SK-N-SH (cell line): ENCODE measurements at regions not wholly inside any gene's neighbourhood (a gene's known extent, or its start where the extent isn't known, plus 50 kb on each side); places are given as distances from the start of the nearest gene placed in this dataset.

Experiments
- CTCF ChIA-PET: fragments of 300-600, 350-600 bp; formaldehyde crosslinking; extraction: SDS; loops from one replicate; lab custom pipeline; 2021; lab: Yijun Ruan, JAX
- POLR2A ChIA-PET: fragments of 350-600 bp; sonication (Branson Sonifier 250); formaldehyde crosslinking; extraction: SDS; loops from one replicate; lab custom pipeline; 2020; ENCODE audit warnings: antibody characterized with exemption, inconsistent platforms; lab: Yijun Ruan, JAX
- DNase-seq: peaks from one replicate; pipeline ENCODE4 v3.0.0; 2012
- H2AFZ ChIP-seq: fragments of 200-600 bp; sonication (generic); 2 replicates; pipeline ENCODE4 v1.8.1; 2016; ENCODE audit warnings: antibody characterized with exemption, mild to moderate bottlenecking, low read depth
- H3F3A ChIP-seq: fragments of 200-600 bp; sonication (generic); replicated peaks from 2 replicates; pipeline ENCODE3; 2016; ENCODE audit warnings: antibody characterized with exemption, mild to moderate bottlenecking; ENCODE audit not compliant: insufficient read depth
- H3K27ac ChIP-seq, 2 experiments: fragments of 200-500 bp in 1 of 2; fragments of 200-600 bp in 1 of 2; sonication (Bioruptor generic) in 1 of 2; sonication (generic), shearing (Covaris generic) in 1 of 2; 2 replicates each; pipeline versions ENCODE4 v1.5.1 to v1.6.1; 2014 to 2016; ENCODE audit warnings: low read depth in 2 of 2, inconsistent platforms in 1 of 2, low read length in 1 of 2, mild to moderate bottlenecking in 1 of 2, mixed read lengths in 1 of 2
- H3K27me3 ChIP-seq: fragments of 200-600 bp; sonication (generic), shearing (Covaris generic); 2 replicates; pipeline ENCODE4 v1.6.1; 2016; ENCODE audit warnings: mixed run types; ENCODE audit not compliant: insufficient read depth
- H3K36me3 ChIP-seq, 2 experiments: fragments of 200-500 bp in 1 of 2; fragments of 200-600 bp in 1 of 2; sonication (Bioruptor generic) in 1 of 2; sonication (generic) in 1 of 2; replicated peaks in 1 of 2; 2 replicates each; pipeline versions ENCODE3 to v1.5.1; 2014 to 2016; ENCODE audit warnings: low read length in 1 of 2, mild to moderate bottlenecking in 1 of 2; ENCODE audit not compliant: insufficient read depth in 2 of 2, control insufficient read depth in 1 of 2
- H3K4me1 ChIP-seq, 2 experiments: fragments of 200-500 bp in 1 of 2; fragments of 200-600 bp in 1 of 2; sonication (Bioruptor generic) in 1 of 2; sonication (generic), shearing (Covaris generic) in 1 of 2; 2 replicates each; pipeline versions ENCODE4 v1.5.1 to v1.6.1; 2014 to 2016; ENCODE audit warnings: low read depth in 1 of 2, low read length in 1 of 2, mixed run types in 1 of 2; ENCODE audit not compliant: insufficient read depth in 2 of 2, control insufficient read depth in 1 of 2
- H3K4me2 ChIP-seq: fragments of 200-600 bp; sonication (generic), shearing (Covaris generic); 2 replicates; pipeline ENCODE4 v1.6.1; 2017; ENCODE audit warnings: mixed run types
- H3K4me3 ChIP-seq, 2 experiments: fragments of 200-500 bp in 1 of 2; fragments of 200-600 bp in 1 of 2; sonication (Bioruptor generic) in 1 of 2; sonication (generic), shearing (Covaris generic) in 1 of 2; 2 replicates each; pipeline versions ENCODE4 v1.5.1 to v1.8.1; 2014 to 2016; ENCODE audit warnings: low read depth in 2 of 2, inconsistent platforms in 1 of 2, low read length in 1 of 2, mild to moderate bottlenecking in 1 of 2, mixed read lengths in 1 of 2, moderate library complexity in 1 of 2
- H3K79me2 ChIP-seq: fragments of 200-600 bp; sonication (generic); 2 replicates; pipeline ENCODE4 v1.8.1; 2017; ENCODE audit warnings: mild to moderate bottlenecking; ENCODE audit not compliant: insufficient read depth
- H3K9ac ChIP-seq: fragments of 200-600 bp; sonication (generic); 2 replicates; pipeline ENCODE4 v1.6.1; 2017; ENCODE audit warnings: mixed run types
- H3K9me2 ChIP-seq: fragments of 200-600 bp; sonication (generic); 2 replicates; pipeline ENCODE4 v1.6.1; 2017; ENCODE audit warnings: mixed run types
- H3K9me3 ChIP-seq: fragments of 200-600 bp; sonication (generic); 2 replicates; pipeline ENCODE4 v1.6.1; 2017; ENCODE audit warnings: mixed run types, mild to moderate bottlenecking, moderate library complexity
- H4K20me1 ChIP-seq: fragments of 200-600 bp; sonication (generic); 2 replicates; pipeline ENCODE4 v1.6.1; 2017; ENCODE audit warnings: mild to moderate bottlenecking, mixed run types; ENCODE audit not compliant: insufficient read depth
- ELF1 ChIP-seq: IDR thresholded peaks from 2 replicates; pipeline ENCODE4 v1.4.0; 2012
- EP300 ChIP-seq, 2 experiments: IDR thresholded peaks; 2 replicates each; pipeline versions ENCODE4 v1.4.0 to v1.6.1; 2012; ENCODE audit warnings: borderline replicate concordance in 1 of 2, low read depth in 1 of 2, low read length in 1 of 2
- EZH2phosphoT487 ChIP-seq: fragments of 200-600 bp; sonication (generic); IDR thresholded peaks from 2 replicates; pipeline ENCODE4 v1.6.1; 2017; ENCODE audit warnings: low read depth, mixed run types, mild to moderate bottlenecking, antibody characterized with exemption, moderate library complexity, borderline replicate concordance
- GATA2 ChIP-seq: sonication (generic); formaldehyde crosslinking; IDR thresholded peaks from 2 replicates; pipeline ENCODE4 v1.5.0; 2020; ENCODE audit warnings: mild to moderate bottlenecking, missing genetic modification reagents
- IRF3 ChIP-seq: fragments of 150-350 bp; IDR thresholded peaks from 2 replicates; pipeline ENCODE4 v1.6.1; 2016; ENCODE audit warnings: mild to moderate bottlenecking, low read depth, low read length
- MEF2A ChIP-seq: IDR thresholded peaks from 2 replicates; pipeline ENCODE4 v1.4.0; 2012; ENCODE audit warnings: low read depth, borderline replicate concordance
- MXI1 ChIP-seq: IDR thresholded peaks from 2 replicates; pipeline ENCODE4 v1.6.1; 2012; ENCODE audit warnings: mild to moderate bottlenecking, low read depth, low read length, improper control_type of control experiment
- NFIC ChIP-seq: IDR thresholded peaks from 2 replicates; pipeline ENCODE4 v1.4.0; 2012; ENCODE audit warnings: borderline replicate concordance
- PBX3 ChIP-seq: IDR thresholded peaks from 2 replicates; pipeline ENCODE4; 2012
- RCOR1 ChIP-seq: fragments of 150-350 bp; IDR thresholded peaks from 2 replicates; pipeline ENCODE4 v1.6.1; 2017; ENCODE audit warnings: antibody characterized with exemption, low read length
- RFX5 ChIP-seq: IDR thresholded peaks from 2 replicates; pipeline ENCODE4 v1.6.1; 2012; ENCODE audit warnings: mild to moderate bottlenecking, improper control_type of control experiment, low read length
- SIN3A ChIP-seq: IDR thresholded peaks from 2 replicates; pipeline ENCODE4 v1.6.1; 2012; ENCODE audit warnings: low read depth, mild to moderate bottlenecking, low read length, moderate library complexity, borderline replicate concordance
- SMC3 ChIP-seq: IDR thresholded peaks from 2 replicates; pipeline ENCODE4 v1.6.1; 2012; ENCODE audit warnings: low read depth, low read length, improper control_type of control experiment
- TEAD4 ChIP-seq: IDR thresholded peaks from 2 replicates; pipeline ENCODE4 v1.4.0; 2012; ENCODE audit warnings: mild to moderate bottlenecking, borderline replicate concordance; ENCODE audit not compliant: insufficient read depth
- USF1 ChIP-seq: IDR thresholded peaks from 2 replicates; pipeline ENCODE4 v1.4.0; 2012; ENCODE audit warnings: low read depth, borderline replicate concordance
- USF2 ChIP-seq: fragments of 150-350 bp; IDR thresholded peaks from 2 replicates; pipeline ENCODE4 v1.6.1; 2017; ENCODE audit warnings: antibody characterized with exemption, low read length, low read depth, borderline replicate concordance
- YY1 ChIP-seq: IDR thresholded peaks from 2 replicates; pipeline ENCODE4 v1.4.0; 2012; ENCODE audit warnings: low read depth, mild to moderate bottlenecking
- ZBTB33 ChIP-seq: IDR thresholded peaks from 2 replicates; pipeline ENCODE4 v1.4.0; 2012; ENCODE audit warnings: low read depth, borderline replicate concordance
- WGBS: methylation state at CpG from one replicate; pipeline ENCODE4 v1.1.6; 2017; ENCODE audit warnings: low lambda C conversion rate; 5-methylcytosine and 5-hydroxymethylcytosine counted together

GRCh38 chr3:13177641-13178040 is 104.4 kb upstream of the IQSEC1 start (continued):
- no peak for TF ChIP-seq TEAD4

GRCh38 chr3:13177236-13177635 is 104.0 kb upstream of the IQSEC1 start:
- Histone ChIP-seq H3K9me3 (no peaks in the 10 kb centered on the region), H3K4me3 (no peak overlapping the region), H3K9ac (no peak overlapping the region), H4K20me1 (no peaks in the 10 kb centered on the region), H3F3A (no peaks in the 10 kb centered on the region), H2AFZ (no peak overlapping the region), H3K27me3 (no peaks in the 10 kb centered on the region), H3K4me1 (no peaks in the 10 kb centered on the region), H3K27ac (no peak overlapping the region), H3K36me3 (no peaks in the 10 kb centered on the region), H3K9me2 (no peaks in the 10 kb centered on the region), H3K4me2 (no peak overlapping the region), H3K79me2 (no peaks in the 10 kb centered on the region)
- ChIA-PET CTCF (no interaction called here), POLR2A (no interaction called here)
- TF ChIP-seq USF2 = no peak
- TF ChIP-seq RCOR1 = no peak
- TF ChIP-seq NFIC = no peak
- no peak for TF ChIP-seq MEF2A
- no peak for TF ChIP-seq USF1
- TF ChIP-seq SIN3A = no peak
- TF ChIP-seq YY1 = no peak
- no peak for TF ChIP-seq PBX3
- TF ChIP-seq SMC3 = no peak
- no peak for TF ChIP-seq RFX5
- TF ChIP-seq ZBTB33 = no peak
- whole genome bisulfite sequencing = no CpG with 5 or more reads among the region's 2 CpGs
- no peak for DNase-seq

- H3K9ac ChIP-seq = no peak overlapping the region
- no peak overlapping the region for H3K27ac ChIP-seq
- no peaks in the 10 kb centered on the region for H3K36me3 ChIP-seq
- H3K4me3 ChIP-seq = no peak overlapping the region
- H2AFZ ChIP-seq = no peak overlapping the region
- H3K9me2 ChIP-seq = no peaks in the 10 kb centered on the region
- WGBS = 43% methylated on average over 10 of the region's 10 CpGs
- POLR2A ChIA-PET = no interaction called here
- no peaks in the 10 kb centered on the region for H3K27me3 ChIP-seq
- H3K4me2 ChIP-seq = no peak overlapping the region
- H4K20me1 ChIP-seq = no peaks in the 10 kb centered on the region
- no peaks in the 10 kb centered on the region for H3K4me1 ChIP-seq
- no peak for DNase-seq
- no peaks in the 10 kb centered on the region for H3F3A ChIP-seq
- no peaks in the 10 kb centered on the region for H3K79me2 ChIP-seq
- no peaks in the 10 kb centered on the region for H3K9me3 ChIP-seq
- CTCF ChIA-PET = interaction anchor here (2.6 kb wide), 1 partner anchor 17 kb away, joined by 6 read pairs; no protein-coding TSS in a partner anchor
- TF ChIP-seq IRF3 (no peak), EZH2phosphoT487 (no peak), NFIC (no peak), ELF1 (no peak), PBX3 (no peak), GATA2 (CRISPR knock-in tag) (no peak), MXI1 (no peak), EP300 (IDR thresholded peaks at IDR 0.05; ENCODE audit: borderline replicate concordance in 1 of 2, low read depth in 1 of 2, low read length in 1 of 2) (no peak), USF2 (no peak)
Observed at GRCh38 chr3:13176445-13176844, 103.2 kb upstream of the IQSEC1 start.
